K562 (cell line): ENCODE measurements at regions not wholly inside any gene's neighbourhood (a gene's known extent, or its start where the extent isn't known, plus 50 kb on each side); places are given as distances from the start of the nearest gene placed in this dataset.

Experiments
- ARID3A ChIP-seq: IDR thresholded peaks from 2 replicates; pipeline ENCODE4 v1.6.1; 2012; ENCODE audit warnings: low read depth, low read length, improper control_type of control experiment, borderline replicate concordance
- CUX1 ChIP-seq: fragments of 200-800 bp; sonication (Bioruptor generic); IDR thresholded peaks from 2 replicates; pipeline ENCODE4 v1.6.1; 2016; ENCODE audit warnings: missing genetic modification characterization, missing compliant biosample characterization
- ERF ChIP-seq: fragments of 450-650 bp; formaldehyde crosslinking; IDR thresholded peaks from 2 replicates; pipeline ENCODE4 v1.4.0; 2020; ENCODE audit warnings: mild to moderate bottlenecking, mixed read lengths
- ETS2 ChIP-seq: IDR thresholded peaks from 2 replicates; pipeline ENCODE4 v1.6.1; 2016; ENCODE audit warnings: borderline replicate concordance, missing genetic modification characterization, mild to moderate bottlenecking, moderate library complexity, missing compliant biosample characterization; ENCODE audit not compliant: poor library complexity, severe bottlenecking
- GABPB2 ChIP-seq: fragments of 250-450 bp; sonication (Bioruptor Pico); conservative IDR thresholded peaks from 2 replicates; pipeline ENCODE4 v1.5.1; 2021; ENCODE audit warnings: mild to moderate bottlenecking
- HIVEP1 ChIP-seq: fragments of 250-450 bp; sonication (Bioruptor Pico); IDR thresholded peaks from 2 replicates; pipeline ENCODE4 v1.4.0; 2020; ENCODE audit warnings: mild to moderate bottlenecking
- MAFG ChIP-seq: fragments of 450-650 bp; conservative IDR thresholded peaks from 2 replicates; pipeline ENCODE4 v1.6.1; 2016; ENCODE audit warnings: missing genetic modification characterization, missing compliant biosample characterization
- MYC ChIP-seq, 2 experiments: fragments of 250-450 bp in 1 of 2; sonication (Bioruptor Pico) in 1 of 2; IDR thresholded peaks; 2 replicates each; pipeline versions ENCODE4 v1.5.1 to v1.6.1; 2012 to 2021; ENCODE audit warnings: low read depth in 2 of 2, borderline replicate concordance in 1 of 2, improper control_type of control experiment in 1 of 2, low read length in 1 of 2, mild to moderate bottlenecking in 1 of 2, moderate library complexity in 1 of 2
- OTX1 ChIP-seq: fragments of 450-650 bp; formaldehyde crosslinking; IDR thresholded peaks from 2 replicates; pipeline ENCODE4 v1.4.0; 2022; ENCODE audit warnings: mild to moderate bottlenecking
- PHB ChIP-seq: fragments of 250-450 bp; sonication (Bioruptor Pico); IDR thresholded peaks from 2 replicates; pipeline ENCODE4 v1.5.0; 2021
- SMARCE1 ChIP-seq: fragments of 450-650 bp; IDR thresholded peaks from 2 replicates; pipeline ENCODE4 v1.7.1; 2016; ENCODE audit warnings: mild to moderate bottlenecking
- SNIP1 ChIP-seq: fragments of 450-650 bp; IDR thresholded peaks from 2 replicates; pipeline ENCODE4 v1.7.1; 2017; ENCODE audit warnings: low read depth, mild to moderate bottlenecking
- TARDBP ChIP-seq: fragments of 450-650 bp; IDR thresholded peaks from 2 replicates; pipeline ENCODE4 v1.6.1; 2016
- ZBTB8A ChIP-seq: fragments of 450-650 bp; IDR thresholded peaks from 2 replicates; pipeline ENCODE4 v1.6.1; 2018; ENCODE audit warnings: mild to moderate bottlenecking, moderate library complexity; ENCODE audit not compliant: partially characterized antibody
- ZNF140 ChIP-seq: fragments of 250-450 bp; sonication (Bioruptor Pico); IDR thresholded peaks from 2 replicates; pipeline ENCODE4 v1.8.0; 2021; ENCODE audit warnings: moderate library complexity, mild to moderate bottlenecking, inconsistent platforms
- ZNF511 ChIP-seq: sonication (generic); formaldehyde crosslinking; IDR thresholded peaks from 2 replicates; pipeline ENCODE4 v1.8.0; 2022; ENCODE audit warnings: mild to moderate bottlenecking, missing genetic modification reagents
- ZNF57 ChIP-seq: fragments of 450-650 bp; formaldehyde crosslinking; IDR thresholded peaks from 2 replicates; pipeline ENCODE4 v1.4.0; 2020; ENCODE audit warnings: mild to moderate bottlenecking, moderate library complexity
- ZNF696 ChIP-seq: fragments of 250-450 bp; sonication (Bioruptor Pico); conservative IDR thresholded peaks from 2 replicates; pipeline ENCODE4 v1.4.0; 2020; ENCODE audit warnings: mild to moderate bottlenecking, moderate library complexity
- ZNF764 ChIP-seq: fragments of 250-450 bp; sonication (Bioruptor Pico); IDR thresholded peaks from 2 replicates; pipeline ENCODE4 v1.4.0; 2020; ENCODE audit warnings: low read depth, mild to moderate bottlenecking, moderate library complexity

GRCh38 chr3:15858547-15859506 is 61.0 kb upstream of the ANKRD28 start (continued):
- TF ChIP-seq CUX1 (CRISPR knock-in tag) (no peak), ZBTB8A (no peak), ZNF57 (no peak), ETS2 (no peak), ZNF511 (CRISPR knock-in tag) (peak; percentile 83), ZNF140 (no peak), TARDBP (no peak), ERF (CRISPR knock-in tag) (0 out of 2 replicates have a peak, but pooled peaks have one; percentile 36), PHB (CRISPR knock-in tag) (no peak; the same call in 1 of the 2 replicates), GABPB2 (CRISPR knock-in tag) (no peak), MYC (IDR thresholded peaks at IDR 0.05; ENCODE audit: low read depth, low read length) (peak; percentile 68), MYC (CRISPR knock-in tag; IDR thresholded peaks at IDR 0.05; ENCODE audit: borderline replicate concordance, low read depth) (no peak), SMARCE1 (0 out of 2 replicates have a peak, but pooled peaks have one; percentile 38), OTX1 (no peak), ZNF764 (CRISPR knock-in tag) (no peak), HIVEP1 (CRISPR knock-in tag) (no peak), MAFG (tag) (no peak), ZNF696 (CRISPR knock-in tag) (no peak), SNIP1 (no peak), ARID3A (no peak)
